Smooth muscle cell (in vitro differentiated cells): ENCODE measurements at regions not wholly inside any gene's neighbourhood (a gene's known extent, or its start where the extent isn't known, plus 50 kb on each side); places are given as distances from the start of the nearest gene placed in this dataset.

Source experiments
- DNase-seq: peaks from one replicate; lab custom pipeline; 2025; ENCODE audit not compliant: unreplicated experiment; lab: John Stamatoyannopoulos, UW
- H2AFZ ChIP-seq: fragments of 200-600 bp; sonication (generic); 2 replicates; pipeline ENCODE4 v1.6.0; 2016; ENCODE audit warnings: antibody characterized with exemption, low read depth, mild to moderate bottlenecking
- H3F3A ChIP-seq: fragments of 200-600 bp; sonication (generic); 2 replicates; pipeline ENCODE4 v1.6.0; 2017; ENCODE audit warnings: antibody characterized with exemption, low read depth
- H3K27ac ChIP-seq: fragments of 200-600 bp; sonication (generic); 2 replicates; pipeline ENCODE4 v1.5.1; 2016; ENCODE audit warnings: low read depth, mild to moderate bottlenecking
- H3K27me3 ChIP-seq: fragments of 200-600 bp; sonication (generic); 2 replicates; pipeline ENCODE4 v1.6.1; 2016; ENCODE audit warnings: low read depth, mild to moderate bottlenecking
- H3K36me3 ChIP-seq: fragments of 200-600 bp; sonication (generic); 2 replicates; pipeline ENCODE4 v1.5.1; 2016; ENCODE audit warnings: low read depth
- H3K4me1 ChIP-seq: fragments of 200-600 bp; sonication (generic); 2 replicates; pipeline ENCODE4 v1.5.1; 2016; ENCODE audit warnings: low read depth
- H3K4me2 ChIP-seq: fragments of 200-600 bp; sonication (generic); 2 replicates; pipeline ENCODE4 v1.6.0; 2016; ENCODE audit warnings: mild to moderate bottlenecking
- H3K4me3 ChIP-seq: fragments of 200-600 bp; sonication (generic); 2 replicates; pipeline ENCODE4 v1.5.1; 2016; ENCODE audit warnings: mild to moderate bottlenecking
- H3K79me2 ChIP-seq: fragments of 200-600 bp; sonication (generic); 2 replicates; pipeline ENCODE4 v1.6.0; 2016; ENCODE audit warnings: low read depth, mild to moderate bottlenecking
- H3K9ac ChIP-seq: fragments of 200-600 bp; sonication (generic); 2 replicates; pipeline ENCODE4 v1.6.0; 2016; ENCODE audit warnings: low read depth
- H3K9me3 ChIP-seq: fragments of 200-600 bp; sonication (generic); replicated peaks from 2 replicates; pipeline ENCODE4 v1.5.1; 2016; ENCODE audit warnings: low read depth
- H4K20me1 ChIP-seq: fragments of 200-600 bp; sonication (generic); 2 replicates; pipeline ENCODE4 v1.6.0; 2016; ENCODE audit warnings: low read depth
- WGBS: methylation state at CpG from one replicate; pipeline ENCODE4 v1.1.7; 2016; ENCODE audit warnings: low lambda C conversion rate; 5-methylcytosine and 5-hydroxymethylcytosine counted together
- TF ChIP-seq, protein P1 (sequence below): fragments of 200-600 bp; sonication (generic); IDR thresholded peaks from 2 replicates; pipeline ENCODE4 v1.5.1; 2017; ENCODE audit warnings: borderline replicate concordance, mild to moderate bottlenecking, antibody characterized with exemption; ENCODE audit not compliant: insufficient read depth, poor library complexity, severe bottlenecking

DNA sequence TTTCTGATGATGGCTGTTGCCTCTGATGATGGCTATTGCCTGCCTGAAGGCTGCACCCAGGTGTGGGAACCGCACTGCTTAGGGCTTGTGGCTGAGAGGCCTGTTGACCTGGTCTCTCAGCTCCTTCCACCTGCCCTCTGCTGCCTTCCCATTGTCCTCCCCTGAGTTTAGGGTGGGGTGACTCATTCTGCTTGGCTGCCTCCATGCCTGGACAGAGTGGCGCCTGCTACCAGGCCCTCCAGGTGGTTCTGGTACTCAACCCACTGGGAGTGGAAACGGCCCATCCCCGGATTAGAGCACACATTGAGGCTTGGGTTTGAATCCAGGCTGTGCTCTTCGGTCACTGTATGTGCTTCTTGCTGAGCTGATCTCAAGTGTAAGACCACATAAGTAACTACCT lies 120.6 kb downstream of the SEM1 start:
- TF ChIP-seq, protein P1, sequence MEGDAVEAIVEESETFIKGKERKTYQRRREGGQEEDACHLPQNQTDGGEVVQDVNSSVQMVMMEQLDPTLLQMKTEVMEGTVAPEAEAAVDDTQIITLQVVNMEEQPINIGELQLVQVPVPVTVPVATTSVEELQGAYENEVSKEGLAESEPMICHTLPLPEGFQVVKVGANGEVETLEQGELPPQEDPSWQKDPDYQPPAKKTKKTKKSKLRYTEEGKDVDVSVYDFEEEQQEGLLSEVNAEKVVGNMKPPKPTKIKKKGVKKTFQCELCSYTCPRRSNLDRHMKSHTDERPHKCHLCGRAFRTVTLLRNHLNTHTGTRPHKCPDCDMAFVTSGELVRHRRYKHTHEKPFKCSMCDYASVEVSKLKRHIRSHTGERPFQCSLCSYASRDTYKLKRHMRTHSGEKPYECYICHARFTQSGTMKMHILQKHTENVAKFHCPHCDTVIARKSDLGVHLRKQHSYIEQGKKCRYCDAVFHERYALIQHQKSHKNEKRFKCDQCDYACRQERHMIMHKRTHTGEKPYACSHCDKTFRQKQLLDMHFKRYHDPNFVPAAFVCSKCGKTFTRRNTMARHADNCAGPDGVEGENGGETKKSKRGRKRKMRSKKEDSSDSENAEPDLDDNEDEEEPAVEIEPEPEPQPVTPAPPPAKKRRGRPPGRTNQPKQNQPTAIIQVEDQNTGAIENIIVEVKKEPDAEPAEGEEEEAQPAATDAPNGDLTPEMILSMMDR = no peak

DNA sequence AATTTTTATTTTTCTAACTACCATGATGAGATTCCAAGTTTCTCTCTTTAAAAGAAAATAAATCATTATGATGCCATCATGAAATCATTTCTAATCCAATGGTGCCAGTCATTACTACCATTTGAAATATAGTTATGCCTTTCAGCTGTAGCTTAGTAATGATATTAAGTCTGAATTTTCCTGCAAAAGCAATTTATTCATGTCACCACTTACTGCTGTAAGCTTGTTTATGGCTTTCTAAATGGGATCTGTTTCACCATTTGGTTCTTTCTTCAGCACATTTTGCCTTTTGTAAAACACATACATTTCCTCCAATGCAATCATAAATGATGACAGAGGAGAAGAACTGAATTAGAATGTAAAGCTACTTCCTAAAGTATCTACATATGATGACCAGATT lies 130.5 kb downstream of the SEM1 start:
- H3K9ac ChIP-seq = no peak overlapping the region
- H3F3A ChIP-seq = no peaks in the 10 kb centered on the region
- H3K79me2 ChIP-seq = no peaks in the 10 kb centered on the region
- no peak for DNase-seq
- no peak overlapping the region for H2AFZ ChIP-seq
- no peaks in the 10 kb centered on the region for H3K27me3 ChIP-seq
- H4K20me1 ChIP-seq = no peaks in the 10 kb centered on the region
- H3K4me2 ChIP-seq = no peak overlapping the region
- H3K9me3 ChIP-seq = no peaks in the 10 kb centered on the region
- H3K4me1 ChIP-seq = no peaks in the 10 kb centered on the region
- H3K4me3 ChIP-seq = no peak overlapping the region
- H3K27ac ChIP-seq = no peak overlapping the region
- no peaks in the 10 kb centered on the region for H3K36me3 ChIP-seq
- TF ChIP-seq, protein P1 = no peak

More for the DNA sequence above, 120.6 kb downstream of the SEM1 start:
- Histone ChIP-seq H3K27me3 (peaks cover 53% of the 10 kb centered on the region), H3K79me2 (no peaks in the 10 kb centered on the region), H3K9ac (no peak overlapping the region), H4K20me1 (no peaks in the 10 kb centered on the region), H3K9me3 (no peaks in the 10 kb centered on the region), H3K27ac (no peak overlapping the region), H3K4me1 (peaks cover 20% of the 10 kb centered on the region), H3K36me3 (no peaks in the 10 kb centered on the region), H2AFZ (no peak overlapping the region), H3K4me2 (no peak overlapping the region), H3K4me3 (no peak overlapping the region), H3F3A (no peaks in the 10 kb centered on the region)
- DNase-seq = no peak
- WGBS = 83% methylated on average over 5 of the region's 5 CpGs

DNA sequence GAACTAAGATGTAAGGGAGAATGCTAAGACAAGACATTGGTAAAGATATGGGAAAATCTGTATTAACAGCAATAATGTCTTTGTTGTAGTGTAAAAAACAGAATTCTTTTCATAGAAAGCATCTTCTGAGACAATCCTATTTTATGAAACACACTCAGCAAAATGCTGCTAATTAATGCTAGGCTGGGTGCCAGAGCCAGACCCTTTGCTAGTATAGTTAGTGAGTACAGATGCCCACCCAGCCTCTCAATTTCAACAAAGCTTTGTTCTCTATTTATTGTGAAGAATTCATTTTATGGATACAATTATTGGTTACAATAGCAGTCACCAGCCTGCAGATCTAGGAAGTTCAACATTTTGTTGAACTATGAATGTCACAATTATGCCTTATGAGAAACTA lies 131.0 kb downstream of the SEM1 start:
- Histone ChIP-seq H3K27me3 (no peaks in the 10 kb centered on the region), H3K4me1 (no peaks in the 10 kb centered on the region), H3K4me3 (no peak overlapping the region), H3F3A (no peaks in the 10 kb centered on the region), H3K9ac (no peak overlapping the region), H3K27ac (no peak overlapping the region), H4K20me1 (no peaks in the 10 kb centered on the region), H3K79me2 (no peaks in the 10 kb centered on the region), H3K36me3 (no peaks in the 10 kb centered on the region), H2AFZ (no peak overlapping the region), H3K4me2 (no peak overlapping the region), H3K9me3 (no peaks in the 10 kb centered on the region)
- DNase-seq = no peak
- TF ChIP-seq, protein P1 = no peak

DNA sequence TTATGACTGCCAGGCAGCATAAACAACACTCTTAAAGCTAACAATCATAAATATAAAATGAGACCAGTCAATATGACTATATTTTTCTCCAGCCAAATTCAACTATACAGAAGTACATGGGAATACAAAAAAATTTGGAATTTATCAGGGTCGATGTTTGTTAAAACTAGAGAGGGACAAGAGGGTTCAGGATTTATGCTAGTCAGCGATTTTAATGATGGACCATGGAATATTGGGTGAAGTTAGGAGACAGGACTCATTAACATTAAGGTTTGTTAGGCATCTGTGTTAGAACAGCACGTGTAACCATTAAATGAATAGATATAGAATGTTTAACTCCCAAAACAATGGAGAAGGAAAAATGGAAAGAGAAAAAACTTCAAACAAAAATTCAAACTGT lies 146.2 kb downstream of the SEM1 start:
- WGBS = 78% methylated on average over 3 of the region's 3 CpGs
- H3K4me1 ChIP-seq = no peaks in the 10 kb centered on the region
- no peaks in the 10 kb centered on the region for H4K20me1 ChIP-seq
- H3K9ac ChIP-seq = no peak overlapping the region
- H3K4me3 ChIP-seq = no peak overlapping the region
- no peak for DNase-seq
- H3K36me3 ChIP-seq = no peaks in the 10 kb centered on the region
- no peak overlapping the region for H2AFZ ChIP-seq
- no peaks in the 10 kb centered on the region for H3F3A ChIP-seq
- no peak overlapping the region for H3K4me2 ChIP-seq
- TF ChIP-seq, protein P1 = no peak
- H3K9me3 ChIP-seq = no peaks in the 10 kb centered on the region
- H3K27ac ChIP-seq = no peak overlapping the region
- no peaks in the 10 kb centered on the region for H3K79me2 ChIP-seq
- H3K27me3 ChIP-seq = no peaks in the 10 kb centered on the region
